ENCODE measurements at regions not wholly inside any gene's neighbourhood (a gene's known extent, or its start where the extent isn't known, plus 50 kb on each side); places are given as distances from the start of the nearest gene placed in this dataset.

DNA sequence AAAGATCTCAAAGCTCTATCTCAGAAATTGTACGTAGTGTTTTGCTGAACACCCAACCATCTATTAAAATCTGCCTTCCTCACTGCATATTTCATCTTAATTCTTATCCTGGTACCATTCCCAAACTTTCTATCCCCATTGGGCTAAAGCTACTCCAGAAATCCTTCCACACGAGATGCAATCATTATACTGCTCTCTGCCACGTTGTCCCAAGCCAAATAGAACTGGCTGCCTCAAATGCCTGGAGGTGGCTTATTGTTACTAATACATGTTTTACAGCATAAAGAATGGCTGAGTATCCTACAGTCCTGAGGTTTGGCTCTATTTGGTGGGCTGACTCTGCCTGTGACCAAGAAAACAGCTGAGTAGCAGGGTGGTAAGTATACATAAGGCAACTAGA is 306.0 kb upstream of the ACVR2A start:
- CTCF ChIA-PET, result no interaction called here

DNA sequence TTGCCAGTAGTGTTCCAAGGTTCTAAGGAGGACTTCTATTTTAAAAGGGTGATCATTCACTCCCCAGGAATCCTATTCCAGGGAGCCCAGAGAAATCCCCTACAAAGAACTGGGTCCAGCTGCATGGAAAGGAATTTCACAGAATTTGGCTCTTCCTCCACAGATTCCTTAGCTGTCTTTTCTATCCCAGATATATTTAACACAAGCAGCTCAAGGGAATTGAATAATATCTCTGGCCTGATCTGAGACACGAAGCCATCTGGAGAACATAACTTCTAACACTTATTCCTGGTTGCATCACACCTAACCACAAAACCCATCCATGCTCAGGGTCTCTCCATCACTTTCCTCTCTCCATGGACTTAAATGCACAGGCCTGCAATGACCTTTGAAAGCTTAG is 306.7 kb upstream of the ACVR2A start:
- Histone ChIP-seq H3K4me2 (ENCODE audit: low read length) (no peak overlapping the region), H3K27ac (ENCODE audit: low read depth, low read length) (no peak overlapping the region), H3K4me1 (ENCODE audit: control insufficient read depth in 1 of 2, insufficient read depth in 2 of 2, low read length in 2 of 2) (no peaks in the 10 kb centered on the region), H2AFZ (ENCODE audit: low read depth, low read length, poor library complexity, severe bottlenecking) (no peak overlapping the region), H3K4me3 (replicated peaks in 1 of 2; ENCODE audit: low read depth in 1 of 2, low read length in 2 of 2) (no peak overlapping the region), H3K79me2 (ENCODE audit: insufficient read depth, low read length) (no peaks in the 10 kb centered on the region), H4K20me1 (ENCODE audit: insufficient read depth) (no peaks in the 10 kb centered on the region), H3K36me3 (ENCODE audit: control insufficient read depth in 1 of 2, insufficient read depth in 2 of 2, low read length in 2 of 2) (no peaks in the 10 kb centered on the region), H3K9me2 (ENCODE audit: insufficient read depth) (no peaks in the 10 kb centered on the region), H3K9me3 (ENCODE audit: control insufficient read depth in 1 of 2, insufficient read depth in 1 of 2, low read depth in 1 of 2, low read length in 2 of 2) (no peaks in the 10 kb centered on the region), H3K9ac (ENCODE audit: low read length) (no peak overlapping the region), H3K27me3 (ENCODE audit: insufficient read depth, low read length) (no peaks in the 10 kb centered on the region)
- ChIA-PET POLR2A (no interaction called here), RAD21 (ENCODE audit: low non-redundant PET in 1 of 2, low total read pairs in 2 of 2, uncharacterized antibody in 2 of 2, unreplicated experiment in 2 of 2) (no interaction called here), CTCF (no interaction called here)
- ATAC-seq, result no peak
- BruUV-seq (replicated peaks), result no TSS peak
- DNase-seq (ENCODE audit: low read depth, low spot score), result no peak
- no peak for TF ChIP-seq EZH2phosphoT487 (IDR thresholded peaks at IDR 0.05; ENCODE audit: borderline replicate concordance)
- TF ChIP-seq ZNF274 (IDR thresholded peaks at IDR 0.05; ENCODE audit: low read depth, low read length), result no peak
- TF ChIP-seq FOSL1 (IDR thresholded peaks at IDR 0.05; ENCODE audit: low read depth), result no peak
- TF ChIP-seq SP1 (IDR thresholded peaks at IDR 0.05; ENCODE audit: low read depth), result no peak
- TF ChIP-seq ELF1 (IDR thresholded peaks at IDR 0.05; ENCODE audit: borderline replicate concordance, low read depth), result no peak
- TF ChIP-seq SIN3A (IDR thresholded peaks at IDR 0.05; ENCODE audit: low read depth), result no peak
- TF ChIP-seq, protein P1, sequence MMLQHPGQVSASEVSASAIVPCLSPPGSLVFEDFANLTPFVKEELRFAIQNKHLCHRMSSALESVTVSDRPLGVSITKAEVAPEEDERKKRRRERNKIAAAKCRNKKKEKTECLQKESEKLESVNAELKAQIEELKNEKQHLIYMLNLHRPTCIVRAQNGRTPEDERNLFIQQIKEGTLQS (IDR thresholded peaks at IDR 0.05), result no peak
- TF ChIP-seq, protein P2, sequence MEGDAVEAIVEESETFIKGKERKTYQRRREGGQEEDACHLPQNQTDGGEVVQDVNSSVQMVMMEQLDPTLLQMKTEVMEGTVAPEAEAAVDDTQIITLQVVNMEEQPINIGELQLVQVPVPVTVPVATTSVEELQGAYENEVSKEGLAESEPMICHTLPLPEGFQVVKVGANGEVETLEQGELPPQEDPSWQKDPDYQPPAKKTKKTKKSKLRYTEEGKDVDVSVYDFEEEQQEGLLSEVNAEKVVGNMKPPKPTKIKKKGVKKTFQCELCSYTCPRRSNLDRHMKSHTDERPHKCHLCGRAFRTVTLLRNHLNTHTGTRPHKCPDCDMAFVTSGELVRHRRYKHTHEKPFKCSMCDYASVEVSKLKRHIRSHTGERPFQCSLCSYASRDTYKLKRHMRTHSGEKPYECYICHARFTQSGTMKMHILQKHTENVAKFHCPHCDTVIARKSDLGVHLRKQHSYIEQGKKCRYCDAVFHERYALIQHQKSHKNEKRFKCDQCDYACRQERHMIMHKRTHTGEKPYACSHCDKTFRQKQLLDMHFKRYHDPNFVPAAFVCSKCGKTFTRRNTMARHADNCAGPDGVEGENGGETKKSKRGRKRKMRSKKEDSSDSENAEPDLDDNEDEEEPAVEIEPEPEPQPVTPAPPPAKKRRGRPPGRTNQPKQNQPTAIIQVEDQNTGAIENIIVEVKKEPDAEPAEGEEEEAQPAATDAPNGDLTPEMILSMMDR (IDR thresholded peaks at IDR 0.05 in 2 of 3, conservative IDR thresholded peaks at IDR 0.05 in 1 of 3; ENCODE audit: borderline replicate concordance in 1 of 3, insufficient read depth in 1 of 3, low read depth in 2 of 3, low read length in 2 of 3), result no peak
- TF ChIP-seq, protein P3, sequence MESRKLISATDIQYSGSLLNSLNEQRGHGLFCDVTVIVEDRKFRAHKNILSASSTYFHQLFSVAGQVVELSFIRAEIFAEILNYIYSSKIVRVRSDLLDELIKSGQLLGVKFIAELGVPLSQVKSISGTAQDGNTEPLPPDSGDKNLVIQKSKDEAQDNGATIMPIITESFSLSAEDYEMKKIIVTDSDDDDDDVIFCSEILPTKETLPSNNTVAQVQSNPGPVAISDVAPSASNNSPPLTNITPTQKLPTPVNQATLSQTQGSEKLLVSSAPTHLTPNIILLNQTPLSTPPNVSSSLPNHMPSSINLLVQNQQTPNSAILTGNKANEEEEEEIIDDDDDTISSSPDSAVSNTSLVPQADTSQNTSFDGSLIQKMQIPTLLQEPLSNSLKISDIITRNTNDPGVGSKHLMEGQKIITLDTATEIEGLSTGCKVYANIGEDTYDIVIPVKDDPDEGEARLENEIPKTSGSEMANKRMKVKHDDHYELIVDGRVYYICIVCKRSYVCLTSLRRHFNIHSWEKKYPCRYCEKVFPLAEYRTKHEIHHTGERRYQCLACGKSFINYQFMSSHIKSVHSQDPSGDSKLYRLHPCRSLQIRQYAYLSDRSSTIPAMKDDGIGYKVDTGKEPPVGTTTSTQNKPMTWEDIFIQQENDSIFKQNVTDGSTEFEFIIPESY (IDR thresholded peaks at IDR 0.05; ENCODE audit: extremely low read depth, insufficient replicate concordance, low read length), result no peak
- no peak for TF ChIP-seq CBX3 (IDR thresholded peaks at IDR 0.05; ENCODE audit: low read depth)
- no peak for TF ChIP-seq POLR2AphosphoS5 (IDR thresholded peaks at IDR 0.05; ENCODE audit: low read depth, low read length)
- no peak for TF ChIP-seq JUND (IDR thresholded peaks at IDR 0.05)
- no peak for TF ChIP-seq EGR1 (IDR thresholded peaks at IDR 0.05; ENCODE audit: low read depth)
- TF ChIP-seq YY1 (IDR thresholded peaks at IDR 0.05; ENCODE audit: extremely low read depth, insufficient replicate concordance, low read depth, low read length), result no peak
- no peak for TF ChIP-seq SRF (IDR thresholded peaks at IDR 0.05; ENCODE audit: low read depth)
- no peak for TF ChIP-seq CEBPB (IDR thresholded peaks at IDR 0.05; ENCODE audit: low read depth)
- TF ChIP-seq RAD21 (IDR thresholded peaks at IDR 0.05; ENCODE audit: low read depth), result no peak
- intact Hi-C loops (cut with micrococcal nuclease), result no loop called here

More for the DNA sequence above, 306.0 kb upstream of the ACVR2A start:
- Histone ChIP-seq H3K9ac (ENCODE audit: low read length) (no peak overlapping the region), H4K20me1 (ENCODE audit: insufficient read depth) (no peaks in the 10 kb centered on the region), H3K79me2 (ENCODE audit: insufficient read depth, low read length) (no peaks in the 10 kb centered on the region), H3K27me3 (ENCODE audit: insufficient read depth, low read length) (no peaks in the 10 kb centered on the region), H3K27ac (ENCODE audit: low read depth, low read length) (no peak overlapping the region), H3K9me3 (ENCODE audit: control insufficient read depth in 1 of 2, insufficient read depth in 1 of 2, low read depth in 1 of 2, low read length in 2 of 2) (no peaks in the 10 kb centered on the region), H3K36me3 (ENCODE audit: control insufficient read depth in 1 of 2, insufficient read depth in 2 of 2, low read length in 2 of 2) (no peaks in the 10 kb centered on the region), H2AFZ (ENCODE audit: low read depth, low read length, poor library complexity, severe bottlenecking) (no peak overlapping the region), H3K4me3 (replicated peaks in 1 of 2; ENCODE audit: low read depth in 1 of 2, low read length in 2 of 2) (no peak overlapping the region), H3K4me2 (ENCODE audit: low read length) (no peak overlapping the region), H3K4me1 (ENCODE audit: control insufficient read depth in 1 of 2, insufficient read depth in 2 of 2, low read length in 2 of 2) (no peaks in the 10 kb centered on the region), H3K9me2 (ENCODE audit: insufficient read depth) (no peaks in the 10 kb centered on the region)
- POLR2A ChIA-PET, result no interaction called here
- no peak for DNase-seq (ENCODE audit: low read depth, low spot score)
- BruUV-seq (replicated peaks), result no TSS peak
- ATAC-seq, result no peak
- RAD21 ChIA-PET (ENCODE audit: low non-redundant PET in 1 of 2, low total read pairs in 2 of 2, uncharacterized antibody in 2 of 2, unreplicated experiment in 2 of 2), result no interaction called here
- intact Hi-C loops (cut with micrococcal nuclease), result no loop called here
- TF ChIP-seq TCF7L2 (IDR thresholded peaks at IDR 0.05; ENCODE audit: borderline replicate concordance, extremely low read depth, insufficient read depth, insufficient read length), result no peak
- no peak for TF ChIP-seq SRF (IDR thresholded peaks at IDR 0.05; ENCODE audit: low read depth)
- no peak for TF ChIP-seq FOSL1 (IDR thresholded peaks at IDR 0.05; ENCODE audit: low read depth)
- no peak for TF ChIP-seq EZH2phosphoT487 (IDR thresholded peaks at IDR 0.05; ENCODE audit: borderline replicate concordance)
